GM19351 (cell line): ENCODE measurements at regions not wholly inside any gene's neighbourhood (a gene's known extent, or its start where the extent isn't known, plus 50 kb on each side); places are given as distances from the start of the nearest gene placed in this dataset.
A peak's percentile ranks its signal among the peaks of the same experiment; 100 is the strongest.
"Not testable (repeated sequence)": the region's sequence is repeated elsewhere in the genome, so short reads cannot be mapped to it uniquely, and the experiment has no call there.

Source experiments
- ATAC-seq: cut with Tn5 transposase; IDR thresholded peaks from one replicate; pipeline ENCODE4 v1.9.1; 2021; ENCODE audit warnings: mild to moderate bottlenecking, moderate library complexity; ENCODE audit not compliant: unreplicated experiment

- ATAC-seq = no peak
Observed at GRCh38 chr4:78660559-78660958, 109.0 kb downstream of the ANXA3 start.

GRCh38 chr4:78661086-78661690, 109.6 kb downstream of the ANXA3 start:
- no peak for ATAC-seq

GRCh38 chr4:78661921-78662521, 110.5 kb downstream of the ANXA3 start:
- ATAC-seq = peak; percentile 86

- no peak for ATAC-seq
Observed at GRCh38 chr4:78662658-78663057, 111.1 kb downstream of the ANXA3 start.

- ATAC-seq = not testable (repeated sequence)
Observed at GRCh38 chr4:78664296-78664695, 111.9 kb upstream of the BMP2K start.

GRCh38 chr4:78665216-78665770, 110.9 kb upstream of the BMP2K start:
- ATAC-seq = no peak

- no peak for ATAC-seq
Observed at GRCh38 chr4:78666830-78667258, 109.3 kb upstream of the BMP2K start.

GRCh38 chr4:78667325-78667724, 108.8 kb upstream of the BMP2K start:
- ATAC-seq = peak; percentile 22

GRCh38 chr4:78667764-78668163, 108.4 kb upstream of the BMP2K start:
- ATAC-seq = peak; percentile 91

GRCh38 chr4:78669453-78669852, 106.7 kb upstream of the BMP2K start:
- peak; percentile 33 for ATAC-seq

GRCh38 chr4:78671903-78672815, 104.0 kb upstream of the BMP2K start:
- no peak for ATAC-seq

GRCh38 chr4:78673337-78673736, 102.8 kb upstream of the BMP2K start:
- ATAC-seq = no peak

- no peak for ATAC-seq
Observed at GRCh38 chr4:78675325-78675724, 100.8 kb upstream of the BMP2K start.

GRCh38 chr4:78682070-78682469, 94.1 kb upstream of the BMP2K start:
- no peak for ATAC-seq

GRCh38 chr4:78683352-78683751, 92.8 kb upstream of the BMP2K start:
- no peak for ATAC-seq

- ATAC-seq = no peak
Observed at GRCh38 chr4:78684325-78685079, 91.6 kb upstream of the BMP2K start.

- no peak for ATAC-seq
Observed at GRCh38 chr4:78687818-78688217, 88.3 kb upstream of the BMP2K start.

GRCh38 chr4:78688366-78688765, 87.8 kb upstream of the BMP2K start:
- no peak for ATAC-seq

GRCh38 chr4:78689261-78689660, 86.9 kb upstream of the BMP2K start:
- no peak for ATAC-seq

- no peak for ATAC-seq
Observed at GRCh38 chr4:78689700-78690323, 86.3 kb upstream of the BMP2K start.
